Skin of body (tissue), 1 donor: ENCODE measurements at regions not wholly inside any gene's neighbourhood (a gene's known extent, or its start where the extent isn't known, plus 50 kb on each side); places are given as distances from the start of the nearest gene placed in this dataset.
A peak's percentile ranks its signal among the peaks of the same experiment; 100 is the strongest.

Experiments used
- DNase-seq: peaks from one replicate; lab custom pipeline; 2025; lab: John Stamatoyannopoulos, UW

- peak; percentile 19 for DNase-seq
These were observed 282.1 kb downstream of the NFIB start for GRCh38 chr9:14031810-14032209.

DNA sequence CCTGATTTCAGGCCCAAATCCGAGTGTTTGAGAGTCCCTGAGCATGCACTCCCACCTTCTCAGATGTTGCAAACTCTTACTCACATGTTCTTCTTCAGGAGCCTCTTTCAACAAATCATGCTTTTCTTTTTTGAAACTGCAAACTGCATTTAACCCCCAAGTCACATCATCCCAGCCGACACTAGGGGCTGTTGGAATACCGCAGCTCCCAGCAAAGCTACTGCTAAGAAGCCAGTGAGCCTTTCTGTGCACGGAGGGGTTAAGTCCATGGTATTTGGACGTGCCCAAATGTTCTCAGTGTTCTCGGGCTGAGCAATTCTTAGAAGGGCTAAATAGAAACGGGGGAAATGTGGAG lies 282.9 kb downstream of the NFIB start:
- DNase-seq = peak; percentile 84

DNA sequence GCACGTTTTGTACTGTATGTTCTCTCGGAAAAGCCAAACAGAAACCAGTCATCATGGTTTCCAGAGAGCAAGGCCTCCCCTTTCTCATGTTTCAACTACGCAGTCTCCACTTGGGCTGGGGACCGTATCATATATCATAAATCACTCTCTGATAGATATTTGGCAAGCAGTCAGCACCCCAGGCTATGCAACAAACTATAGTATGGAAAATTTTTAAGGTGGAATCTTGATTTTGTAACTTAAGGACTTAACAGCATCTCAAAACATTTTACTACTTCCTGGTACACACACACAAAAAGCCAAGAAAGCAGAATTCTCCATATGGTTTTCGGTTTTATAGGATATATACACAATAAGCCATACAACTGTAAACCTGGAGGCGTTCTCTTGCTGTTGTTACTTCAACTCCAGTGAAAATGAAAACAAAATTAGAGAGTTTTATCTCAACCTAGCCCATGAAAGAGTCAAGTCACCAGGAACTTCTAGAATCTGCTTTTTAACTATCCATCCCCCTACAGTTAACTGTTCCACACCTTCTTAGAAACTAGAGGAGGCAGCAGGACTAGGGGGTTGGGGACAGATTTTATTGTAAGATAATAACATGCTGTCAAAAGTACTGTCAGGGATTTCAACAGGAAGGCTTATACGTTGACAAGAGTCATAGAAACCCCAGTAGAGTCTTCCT lies 283.4 kb downstream of the NFIB start:
- peak; percentile 96 for DNase-seq

GRCh38 chr9:14029806-14030374 lies 284.1 kb downstream of the NFIB start:
- peak; percentile 83 for DNase-seq

DNA sequence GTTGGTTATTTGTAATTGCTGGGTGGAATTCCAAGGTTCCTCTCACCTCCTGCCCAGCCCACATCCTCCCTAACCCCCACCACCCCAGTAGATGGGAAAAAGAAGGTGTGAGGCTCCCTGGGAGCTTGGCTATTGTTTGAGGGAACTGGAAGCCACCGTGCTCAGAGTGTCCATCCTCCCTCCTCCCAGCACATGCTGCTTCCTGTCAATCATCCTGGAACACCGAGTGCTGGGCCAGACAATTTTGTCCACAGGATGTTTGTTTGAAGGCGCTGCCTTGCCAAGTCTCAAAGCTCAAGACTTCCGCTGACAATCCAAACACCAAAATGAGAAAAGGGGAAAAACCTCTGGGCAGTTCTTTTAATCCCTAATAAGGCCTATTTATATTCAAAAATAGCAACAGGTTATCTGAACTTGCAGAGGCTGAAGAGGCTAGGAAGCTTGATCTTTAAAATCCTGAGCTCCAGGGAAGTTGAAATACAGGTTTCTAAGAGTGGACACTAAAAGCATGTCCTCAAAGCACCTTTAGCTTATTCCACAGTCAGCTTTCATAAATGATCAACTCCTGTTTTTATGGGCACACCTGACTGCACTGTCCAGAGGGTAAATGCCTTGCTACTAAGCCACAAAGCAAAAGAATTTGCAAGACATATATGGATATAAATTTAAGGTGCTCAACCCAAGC lies 286.7 kb downstream of the NFIB start:
- DNase-seq = no peak

DNA sequence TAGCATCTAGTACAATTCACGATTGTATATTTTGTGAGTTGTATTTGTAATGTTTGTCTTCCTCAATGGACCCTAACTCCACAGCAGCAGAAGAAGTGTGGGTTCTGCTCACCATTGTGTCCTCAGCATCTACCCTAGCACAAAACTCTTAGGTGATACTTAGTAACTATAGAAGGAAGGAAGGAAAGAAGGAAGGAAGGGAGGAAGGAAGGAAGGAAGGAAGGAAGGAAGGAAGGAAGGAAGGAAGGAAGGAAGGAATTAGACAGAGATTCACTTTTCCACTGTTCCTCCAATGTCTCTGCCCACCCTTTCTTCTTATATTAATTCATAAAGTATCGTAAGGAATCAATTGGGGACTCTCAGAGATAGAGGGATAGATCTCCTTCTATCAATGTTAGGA lies 288.2 kb downstream of the NFIB start:
- DNase-seq = no peak

- DNase-seq = no peak
These were observed 290.7 kb downstream of the NFIB start for GRCh38 chr9:14023285-14023684.

DNA sequence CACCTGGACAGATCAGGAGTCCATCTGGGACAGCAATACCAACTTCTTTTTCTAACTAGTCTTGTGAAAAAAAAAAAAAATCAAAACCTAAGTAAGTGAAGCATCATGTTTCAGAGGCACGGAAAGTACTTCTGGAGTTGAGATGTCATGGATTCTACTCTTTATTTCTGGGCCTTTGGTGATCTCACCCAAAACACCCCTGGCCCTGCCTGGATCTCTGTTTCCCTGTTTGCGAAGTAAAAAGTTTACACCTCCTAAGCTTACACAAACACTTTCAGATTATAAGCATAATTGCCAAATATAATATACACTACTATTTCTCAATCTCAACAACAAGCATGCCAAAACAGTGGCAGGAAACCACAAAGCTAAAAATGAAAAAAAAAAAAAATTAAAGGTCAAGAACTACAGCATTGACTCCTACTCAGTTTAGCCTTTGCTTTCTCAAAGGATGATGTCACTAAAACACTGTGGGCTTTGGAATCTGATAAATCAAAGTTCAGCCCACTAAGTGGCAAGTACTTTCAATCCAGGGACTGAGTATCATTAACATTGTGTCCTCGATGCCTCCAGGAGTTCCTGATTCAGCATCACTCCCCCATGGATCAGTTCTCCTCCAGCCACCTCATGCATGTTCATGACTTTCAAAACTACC lies 291.9 kb downstream of the NFIB start:
- no peak for DNase-seq

- no peak for DNase-seq
These were observed 295.9 kb downstream of the NFIB start for GRCh38 chr9:14018081-14018480.

DNA sequence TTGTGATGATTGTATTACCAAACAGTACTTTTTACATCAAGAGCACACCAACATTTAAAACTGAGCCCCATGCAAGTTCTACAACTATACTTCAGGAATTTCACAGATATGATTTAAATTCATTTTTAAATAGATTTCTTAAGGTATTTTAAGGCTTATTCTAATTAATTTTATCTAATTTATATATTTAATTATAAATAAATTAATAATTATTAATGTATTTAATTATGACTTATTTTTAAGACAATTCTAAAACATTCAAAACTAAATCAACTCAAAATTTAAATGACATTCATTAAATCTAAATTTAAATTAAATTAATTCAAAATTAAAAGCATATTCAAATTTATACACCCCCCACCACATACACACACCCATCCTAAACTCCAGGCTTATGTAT lies 299.2 kb downstream of the NFIB start:
- DNase-seq = no peak

- no peak for DNase-seq
These were observed 299.7 kb downstream of the NFIB start for GRCh38 chr9:14014218-14014617.

GRCh38 chr9:14011799-14012560 lies 302.0 kb downstream of the NFIB start:
- no peak for DNase-seq

- no peak for DNase-seq
These were observed 306.7 kb downstream of the NFIB start for GRCh38 chr9:14007190-14007769.

DNA sequence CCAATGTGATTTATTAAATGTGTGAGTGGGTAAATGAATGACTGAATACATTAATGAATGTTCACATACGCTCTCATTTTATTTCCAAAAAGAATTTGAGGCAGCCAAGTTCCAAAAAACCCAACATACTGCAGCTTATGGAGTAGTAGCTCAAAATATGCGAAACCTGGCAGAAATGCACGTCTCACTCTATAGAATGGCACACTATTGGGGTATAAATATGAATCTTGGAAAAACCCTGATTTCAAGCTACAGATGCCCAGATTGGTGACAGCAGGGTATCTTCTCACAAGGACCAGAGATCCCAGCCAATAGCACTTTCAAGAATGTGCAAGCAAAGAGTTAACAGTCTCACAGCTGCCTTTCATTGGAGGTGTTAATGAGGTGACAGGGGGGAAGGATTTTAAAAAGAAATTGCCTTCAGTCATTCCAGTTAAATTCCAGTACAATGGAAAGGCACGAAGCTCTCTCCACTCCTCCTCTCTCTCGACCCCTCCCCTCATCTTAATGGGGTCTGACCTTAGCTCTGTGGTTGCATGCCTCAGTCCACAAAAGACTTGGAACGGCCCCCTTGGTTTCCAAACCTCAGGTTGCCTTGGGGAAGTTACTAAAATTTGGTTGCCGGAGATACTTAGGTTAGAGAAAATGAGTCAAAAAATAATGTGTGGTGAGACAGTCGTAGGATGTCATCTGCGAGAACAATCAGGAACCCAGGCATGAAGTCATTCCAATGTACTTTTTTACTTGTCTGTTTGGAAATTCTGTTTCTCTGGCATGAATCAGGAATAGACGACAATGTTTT lies 307.4 kb downstream of the NFIB start:
- DNase-seq = no peak

DNA sequence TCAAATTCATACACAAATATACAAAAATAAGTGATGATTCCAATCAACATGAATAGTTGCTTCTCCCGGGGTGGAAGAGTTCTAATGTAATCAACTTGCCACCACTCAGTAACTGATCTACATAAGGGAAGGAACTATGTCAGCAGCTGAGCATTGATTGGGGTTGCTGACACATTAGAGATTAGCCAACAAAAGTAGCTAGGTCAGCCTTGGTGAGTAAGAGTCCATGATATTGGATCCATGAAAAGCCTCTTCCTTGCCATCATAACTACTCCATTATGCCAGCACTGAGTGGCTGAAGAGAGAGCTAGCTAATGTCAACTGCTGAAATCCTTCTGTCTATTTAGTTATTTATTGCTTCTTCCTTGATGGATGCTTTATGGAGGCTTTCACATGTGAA lies 309.8 kb downstream of the NFIB start:
- DNase-seq = no peak

DNA sequence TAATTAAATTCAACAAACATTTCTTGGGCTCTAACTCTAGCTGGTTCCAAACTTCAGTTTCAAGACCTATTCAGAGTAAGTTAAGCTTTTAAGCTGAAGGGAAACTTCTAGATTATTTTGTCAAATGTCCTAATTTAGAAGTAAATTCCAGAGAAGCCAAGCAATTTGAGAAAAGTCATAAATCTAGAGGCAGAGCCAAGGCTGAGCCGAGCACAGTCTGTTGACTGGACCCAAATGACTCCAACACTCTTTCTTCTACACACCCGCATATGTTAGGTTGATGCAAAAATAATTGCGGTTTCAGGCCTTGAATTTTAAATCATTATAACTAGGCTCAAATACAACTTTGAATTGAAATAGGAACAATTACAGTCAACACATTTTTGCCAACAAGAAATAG lies 319.7 kb downstream of the NFIB start:
- no peak for DNase-seq

- no peak for DNase-seq
These were observed 320.2 kb downstream of the NFIB start for GRCh38 chr9:13993632-13994185.

- no peak for DNase-seq
These were observed 321.5 kb downstream of the NFIB start for GRCh38 chr9:13992138-13993088.

DNA sequence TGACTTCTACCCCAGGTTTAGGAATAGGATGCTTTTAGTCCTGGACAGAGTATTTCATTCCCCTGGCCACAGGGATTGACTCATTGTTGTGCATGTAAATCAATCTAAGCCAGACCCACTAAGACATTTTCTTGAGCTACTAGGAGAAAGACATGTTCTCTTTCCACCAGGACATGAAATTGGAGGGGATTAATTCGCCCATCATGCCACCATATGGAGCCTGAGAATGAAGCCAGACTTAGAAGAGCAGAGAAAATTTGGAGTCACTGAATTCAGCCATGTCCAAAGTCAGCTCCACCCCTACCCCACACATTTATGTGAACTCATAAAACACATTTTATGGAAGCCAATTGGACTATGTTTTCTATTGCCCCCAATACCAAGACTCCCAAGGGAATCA lies 322.5 kb downstream of the NFIB start:
- DNase-seq = peak; percentile 60
